ENCODE measurements at regions not wholly inside any gene's neighbourhood (a gene's known extent, or its start where the extent isn't known, plus 50 kb on each side); places are given as distances from the start of the nearest gene placed in this dataset.

DNA sequence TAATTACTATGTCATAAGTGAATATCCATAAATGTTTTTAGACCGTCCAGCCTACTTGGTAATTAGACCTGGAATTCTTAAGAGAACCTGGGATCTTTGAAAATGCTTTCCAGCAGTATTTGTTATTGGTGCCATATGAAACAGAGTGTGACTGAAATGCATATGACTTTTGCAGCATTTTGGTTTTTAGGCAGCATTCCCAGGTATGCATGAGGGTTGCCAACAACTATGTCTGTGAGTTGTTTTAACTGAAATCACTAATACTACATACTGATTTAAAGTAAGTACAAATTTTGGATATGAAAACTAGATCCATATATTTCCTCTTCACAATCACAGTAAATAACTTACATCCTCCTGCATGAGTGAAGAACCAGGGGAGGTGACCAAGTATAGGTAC is 437.7 kb upstream of the FAR2 start:
- Histone ChIP-seq H3K79me2 (ENCODE audit: control insufficient read depth, insufficient read depth, low read length) (no peaks in the 10 kb centered on the region), H2AFZ (ENCODE audit: control insufficient read depth, low read length) (no peak overlapping the region), H3K4me2 (ENCODE audit: control insufficient read depth, extremely low read depth, insufficient read depth, low read depth, low read length) (no peak overlapping the region), H3K9ac (ENCODE audit: control insufficient read depth, extremely low read depth, insufficient read depth, low read length) (no peak overlapping the region), H3K27me3 (ENCODE audit: control insufficient read depth, extremely low read depth, insufficient read depth, low read length) (no peaks in the 10 kb centered on the region), H3K4me3 (ENCODE audit: control insufficient read depth in 2 of 3, extremely low read depth in 1 of 3, insufficient read depth in 2 of 3, low read depth in 1 of 3, low read length in 3 of 3) (no peak overlapping the region), H3K36me3 (ENCODE audit: control insufficient read depth in 2 of 2, extremely low read depth in 1 of 2, insufficient read depth in 2 of 2, low read length in 2 of 2) (no peaks in the 10 kb centered on the region), H4K20me1 (ENCODE audit: control insufficient read depth, extremely low read depth, insufficient read depth, low read length) (no peaks in the 10 kb centered on the region), H3K9me3 (ENCODE audit: control insufficient read depth, low read depth, low read length) (no peaks in the 10 kb centered on the region), H3K4me1 (ENCODE audit: control insufficient read depth, extremely low read depth, insufficient read depth, low read length) (peaks cover 9% of the 10 kb centered on the region), H3K9me1 (ENCODE audit: control insufficient read depth, extremely low read depth, insufficient read depth, low read length) (no peaks in the 10 kb centered on the region), H3K27ac (ENCODE audit: control insufficient read depth, insufficient read depth, low read length) (no peak overlapping the region)
- DNase-seq (ENCODE audit: low read depth, low spot score) (no peak), FAIRE-seq (no peak)
- TF ChIP-seq, protein P1, sequence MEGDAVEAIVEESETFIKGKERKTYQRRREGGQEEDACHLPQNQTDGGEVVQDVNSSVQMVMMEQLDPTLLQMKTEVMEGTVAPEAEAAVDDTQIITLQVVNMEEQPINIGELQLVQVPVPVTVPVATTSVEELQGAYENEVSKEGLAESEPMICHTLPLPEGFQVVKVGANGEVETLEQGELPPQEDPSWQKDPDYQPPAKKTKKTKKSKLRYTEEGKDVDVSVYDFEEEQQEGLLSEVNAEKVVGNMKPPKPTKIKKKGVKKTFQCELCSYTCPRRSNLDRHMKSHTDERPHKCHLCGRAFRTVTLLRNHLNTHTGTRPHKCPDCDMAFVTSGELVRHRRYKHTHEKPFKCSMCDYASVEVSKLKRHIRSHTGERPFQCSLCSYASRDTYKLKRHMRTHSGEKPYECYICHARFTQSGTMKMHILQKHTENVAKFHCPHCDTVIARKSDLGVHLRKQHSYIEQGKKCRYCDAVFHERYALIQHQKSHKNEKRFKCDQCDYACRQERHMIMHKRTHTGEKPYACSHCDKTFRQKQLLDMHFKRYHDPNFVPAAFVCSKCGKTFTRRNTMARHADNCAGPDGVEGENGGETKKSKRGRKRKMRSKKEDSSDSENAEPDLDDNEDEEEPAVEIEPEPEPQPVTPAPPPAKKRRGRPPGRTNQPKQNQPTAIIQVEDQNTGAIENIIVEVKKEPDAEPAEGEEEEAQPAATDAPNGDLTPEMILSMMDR (optimal IDR thresholded peaks at IDR 0.05 in 1 of 3, IDR thresholded peaks at IDR 0.05 in 1 of 3, conservative IDR thresholded peaks at IDR 0.05 in 1 of 3; ENCODE audit: extremely low read depth in 1 of 3, insufficient read depth in 2 of 3, low read length in 3 of 3): no peak
- no peak for TF ChIP-seq EZH2 (IDR thresholded peaks at IDR 0.05; ENCODE audit: low read length)
- dilution Hi-C loops (cut with MboI; ENCODE audit: extremely low pct_ligation_motif_present, low sequenced_read_pairs): no loop called here

DNA sequence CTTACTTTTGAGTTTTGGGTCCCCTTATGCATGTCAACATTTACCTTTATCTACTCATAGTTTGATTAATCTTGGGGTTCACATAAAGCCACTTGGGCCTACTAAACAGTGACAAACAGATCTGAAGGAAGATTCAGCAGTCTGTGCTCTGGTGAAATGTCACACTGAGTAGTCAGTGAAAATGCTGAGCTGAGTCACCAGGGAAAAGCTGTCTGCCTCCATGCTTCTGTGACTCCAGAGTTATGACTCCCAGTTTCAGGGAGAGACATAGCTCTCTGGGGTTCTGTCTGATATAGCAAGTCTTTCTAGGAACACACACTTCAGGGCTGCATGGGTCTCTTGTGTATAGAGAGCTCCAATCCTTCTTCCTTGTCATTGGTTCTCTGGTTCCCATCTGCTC is 406.3 kb upstream of the FAR2 start:
- dilution Hi-C loops (cut with MboI; ENCODE audit: extremely low pct_ligation_motif_present, low sequenced_read_pairs): no loop called here
- H3K4me3 ChIP-seq (ENCODE audit: control insufficient read depth in 2 of 3, extremely low read depth in 1 of 3, insufficient read depth in 2 of 3, low read depth in 1 of 3, low read length in 3 of 3): no peak overlapping the region
- H3K9ac ChIP-seq (ENCODE audit: control insufficient read depth, extremely low read depth, insufficient read depth, low read length): no peak overlapping the region
- no peaks in the 10 kb centered on the region for H3K9me1 ChIP-seq (ENCODE audit: control insufficient read depth, extremely low read depth, insufficient read depth, low read length)
- no peaks in the 10 kb centered on the region for H3K27me3 ChIP-seq (ENCODE audit: control insufficient read depth, extremely low read depth, insufficient read depth, low read length)
- no peaks in the 10 kb centered on the region for H3K79me2 ChIP-seq (ENCODE audit: control insufficient read depth, insufficient read depth, low read length)
- TF ChIP-seq, protein P1 (optimal IDR thresholded peaks at IDR 0.05 in 1 of 3, IDR thresholded peaks at IDR 0.05 in 1 of 3, conservative IDR thresholded peaks at IDR 0.05 in 1 of 3; ENCODE audit: extremely low read depth in 1 of 3, insufficient read depth in 2 of 3, low read length in 3 of 3): no peak
- no peak for TF ChIP-seq EZH2 (IDR thresholded peaks at IDR 0.05; ENCODE audit: low read length)
- DNase-seq (ENCODE audit: low read depth, low spot score) (no peak), FAIRE-seq (peak; percentile 48)
- no peak overlapping the region for H3K4me2 ChIP-seq (ENCODE audit: control insufficient read depth, extremely low read depth, insufficient read depth, low read depth, low read length)
- no peaks in the 10 kb centered on the region for H3K4me1 ChIP-seq (ENCODE audit: control insufficient read depth, extremely low read depth, insufficient read depth, low read length)
- H3K27ac ChIP-seq (ENCODE audit: control insufficient read depth, insufficient read depth, low read length): no peak overlapping the region
- no peaks in the 10 kb centered on the region for H3K9me3 ChIP-seq (ENCODE audit: control insufficient read depth, low read depth, low read length)
- H3K36me3 ChIP-seq (ENCODE audit: control insufficient read depth in 2 of 2, extremely low read depth in 1 of 2, insufficient read depth in 2 of 2, low read length in 2 of 2): no peaks in the 10 kb centered on the region
- H2AFZ ChIP-seq (ENCODE audit: control insufficient read depth, low read length): no peak overlapping the region
- H4K20me1 ChIP-seq (ENCODE audit: control insufficient read depth, extremely low read depth, insufficient read depth, low read length): no peaks in the 10 kb centered on the region

All from keratinocyte (primary cell).